ENCODE measurements at regions not wholly inside any gene's neighbourhood (a gene's known extent, or its start where the extent isn't known, plus 50 kb on each side); places are given as distances from the start of the nearest gene placed in this dataset.

DNA sequence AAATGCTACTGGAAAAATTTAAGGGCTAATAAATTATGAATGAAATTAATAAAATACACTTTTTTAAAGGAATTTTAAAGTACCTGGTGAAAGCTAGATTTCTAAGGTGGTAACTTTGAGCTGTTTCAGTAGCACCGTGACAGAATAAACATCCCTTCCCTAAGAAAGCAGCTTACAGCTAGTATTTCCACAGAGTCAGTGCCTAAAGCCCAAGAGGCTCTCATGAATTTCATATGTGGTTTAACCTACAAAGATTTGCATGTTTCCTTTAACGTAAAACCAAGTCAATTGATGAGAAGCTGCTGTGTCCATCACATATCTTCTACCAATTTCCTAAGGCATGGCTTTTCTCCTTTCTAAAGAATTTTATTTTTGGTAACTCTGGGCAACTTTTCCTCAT is 56.8 kb downstream of the IFNG start:
- no peak for DNase-seq (ENCODE audit: low spot score)
- H4K20me1 ChIP-seq (ENCODE audit: insufficient read depth, low read length): 0 out of 2 replicates have a peak, but pooled peaks cover 2% of the 10 kb centered on the region
- no peak overlapping the region for H3K9ac ChIP-seq (ENCODE audit: insufficient read depth, low read depth, low read length)
- no peak for ATAC-seq
- no peaks in the 10 kb centered on the region for H3K4me1 ChIP-seq (ENCODE audit: insufficient read depth, low read length)
- no peak overlapping the region for H3K27ac ChIP-seq (ENCODE audit: extremely low read length, insufficient read depth, low read length)
- no peaks in the 10 kb centered on the region for H3K27me3 ChIP-seq (ENCODE audit: control insufficient read depth in 1 of 2, insufficient read depth in 2 of 2, low read length in 2 of 2)
- WGBS (ENCODE audit: low lambda C conversion rate): 2% methylated on average over 2 of the region's 2 CpGs
- ChIA-PET POLR2A (no interaction called here), CTCF (ENCODE audit: low intra/inter-chr PET ratio, low total read pairs) (no interaction called here)
- FAIRE-seq: no peak
- in situ Hi-C loops (cut with HindIII; ENCODE audit: extremely low pct_ligation_motif_present, low pct_unique_long_range_greater_than_20kb) (no loop called here), intact Hi-C loops (cut with micrococcal nuclease; ENCODE audit: unreplicated experiment) (no loop called here)
- H3K9me3 ChIP-seq (ENCODE audit: low read length): no peaks in the 10 kb centered on the region
- H3K36me3 ChIP-seq (replicated peaks in 1 of 2; ENCODE audit: control insufficient read depth in 1 of 2, insufficient read depth in 2 of 2, low read length in 2 of 2): no peaks in the 10 kb centered on the region
- H3K4me3 ChIP-seq (replicated peaks in 1 of 3; ENCODE audit: insufficient read depth in 1 of 3, low read depth in 2 of 3, low read length in 3 of 3): no peak overlapping the region
- H2AFZ ChIP-seq (ENCODE audit: low read length): no peak overlapping the region
- no TSS peak for BruUV-seq (replicated peaks)
- H3K79me2 ChIP-seq (ENCODE audit: insufficient read depth, low read length): no peaks in the 10 kb centered on the region
- no peak overlapping the region for H3K4me2 ChIP-seq (ENCODE audit: low read depth, low read length)
- no peak for TF ChIP-seq ZNF558 (CRISPR knock-in tag; IDR thresholded peaks at IDR 0.05; ENCODE audit: borderline replicate concordance)
- no peak for TF ChIP-seq PAF1 (CRISPR knock-in tag; IDR thresholded peaks at IDR 0.05)
- no peak for TF ChIP-seq WIZ (CRISPR knock-in tag; IDR thresholded peaks at IDR 0.05)
- no peak for TF ChIP-seq PPARG (CRISPR knock-in tag; conservative IDR thresholded peaks at IDR 0.05)
- TF ChIP-seq ZBTB38 (CRISPR knock-in tag; IDR thresholded peaks at IDR 0.05): no peak
- no peak for TF ChIP-seq HDAC1 (CRISPR knock-in tag; IDR thresholded peaks at IDR 0.05)
- TF ChIP-seq, protein P1, sequence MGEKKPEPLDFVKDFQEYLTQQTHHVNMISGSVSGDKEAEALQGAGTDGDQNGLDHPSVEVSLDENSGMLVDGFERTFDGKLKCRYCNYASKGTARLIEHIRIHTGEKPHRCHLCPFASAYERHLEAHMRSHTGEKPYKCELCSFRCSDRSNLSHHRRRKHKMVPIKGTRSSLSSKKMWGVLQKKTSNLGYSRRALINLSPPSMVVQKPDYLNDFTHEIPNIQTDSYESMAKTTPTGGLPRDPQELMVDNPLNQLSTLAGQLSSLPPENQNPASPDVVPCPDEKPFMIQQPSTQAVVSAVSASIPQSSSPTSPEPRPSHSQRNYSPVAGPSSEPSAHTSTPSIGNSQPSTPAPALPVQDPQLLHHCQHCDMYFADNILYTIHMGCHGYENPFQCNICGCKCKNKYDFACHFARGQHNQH (CRISPR knock-in tag; IDR thresholded peaks at IDR 0.05): no peak
- TF ChIP-seq, protein P2, sequence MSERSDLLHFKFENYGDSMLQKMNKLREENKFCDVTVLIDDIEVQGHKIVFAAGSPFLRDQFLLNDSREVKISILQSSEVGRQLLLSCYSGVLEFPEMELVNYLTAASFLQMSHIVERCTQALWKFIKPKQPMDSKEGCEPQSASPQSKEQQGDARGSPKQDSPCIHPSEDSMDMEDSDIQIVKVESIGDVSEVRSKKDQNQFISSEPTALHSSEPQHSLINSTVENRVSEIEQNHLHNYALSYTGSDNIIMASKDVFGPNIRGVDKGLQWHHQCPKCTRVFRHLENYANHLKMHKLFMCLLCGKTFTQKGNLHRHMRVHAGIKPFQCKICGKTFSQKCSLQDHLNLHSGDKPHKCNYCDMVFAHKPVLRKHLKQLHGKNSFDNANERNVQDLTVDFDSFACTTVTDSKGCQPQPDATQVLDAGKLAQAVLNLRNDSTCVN (CRISPR knock-in tag; IDR thresholded peaks at IDR 0.05; ENCODE audit: borderline replicate concordance): no peak
- no peak for TF ChIP-seq ELF3 (CRISPR knock-in tag; IDR thresholded peaks at IDR 0.05)
- TF ChIP-seq JUN (CRISPR knock-in tag; IDR thresholded peaks at IDR 0.05): no peak
- TF ChIP-seq, protein P3, sequence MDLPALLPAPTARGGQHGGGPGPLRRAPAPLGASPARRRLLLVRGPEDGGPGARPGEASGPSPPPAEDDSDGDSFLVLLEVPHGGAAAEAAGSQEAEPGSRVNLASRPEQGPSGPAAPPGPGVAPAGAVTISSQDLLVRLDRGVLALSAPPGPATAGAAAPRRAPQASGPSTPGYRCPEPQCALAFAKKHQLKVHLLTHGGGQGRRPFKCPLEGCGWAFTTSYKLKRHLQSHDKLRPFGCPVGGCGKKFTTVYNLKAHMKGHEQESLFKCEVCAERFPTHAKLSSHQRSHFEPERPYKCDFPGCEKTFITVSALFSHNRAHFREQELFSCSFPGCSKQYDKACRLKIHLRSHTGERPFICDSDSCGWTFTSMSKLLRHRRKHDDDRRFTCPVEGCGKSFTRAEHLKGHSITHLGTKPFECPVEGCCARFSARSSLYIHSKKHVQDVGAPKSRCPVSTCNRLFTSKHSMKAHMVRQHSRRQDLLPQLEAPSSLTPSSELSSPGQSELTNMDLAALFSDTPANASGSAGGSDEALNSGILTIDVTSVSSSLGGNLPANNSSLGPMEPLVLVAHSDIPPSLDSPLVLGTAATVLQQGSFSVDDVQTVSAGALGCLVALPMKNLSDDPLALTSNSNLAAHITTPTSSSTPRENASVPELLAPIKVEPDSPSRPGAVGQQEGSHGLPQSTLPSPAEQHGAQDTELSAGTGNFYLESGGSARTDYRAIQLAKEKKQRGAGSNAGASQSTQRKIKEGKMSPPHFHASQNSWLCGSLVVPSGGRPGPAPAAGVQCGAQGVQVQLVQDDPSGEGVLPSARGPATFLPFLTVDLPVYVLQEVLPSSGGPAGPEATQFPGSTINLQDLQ (CRISPR knock-in tag; IDR thresholded peaks at IDR 0.05): no peak
- TF ChIP-seq KLF13 (CRISPR knock-in tag; IDR thresholded peaks at IDR 0.05): no peak
- TF ChIP-seq NFKBIZ (CRISPR knock-in tag; IDR thresholded peaks at IDR 0.05): no peak
- no peak for TF ChIP-seq FOXK1 (CRISPR knock-in tag; IDR thresholded peaks at IDR 0.05; ENCODE audit: borderline replicate concordance, low read depth)
- TF ChIP-seq, protein P4, sequence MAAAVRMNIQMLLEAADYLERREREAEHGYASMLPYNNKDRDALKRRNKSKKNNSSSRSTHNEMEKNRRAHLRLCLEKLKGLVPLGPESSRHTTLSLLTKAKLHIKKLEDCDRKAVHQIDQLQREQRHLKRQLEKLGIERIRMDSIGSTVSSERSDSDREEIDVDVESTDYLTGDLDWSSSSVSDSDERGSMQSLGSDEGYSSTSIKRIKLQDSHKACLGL (CRISPR knock-in tag; IDR thresholded peaks at IDR 0.05): no peak
- TF ChIP-seq ZNF709 (CRISPR knock-in tag; IDR thresholded peaks at IDR 0.05): no peak
- TF ChIP-seq JUNB (CRISPR knock-in tag; IDR thresholded peaks at IDR 0.05; ENCODE audit: borderline replicate concordance): no peak
- no peak for TF ChIP-seq ZNF441 (CRISPR knock-in tag; IDR thresholded peaks at IDR 0.05; ENCODE audit: borderline replicate concordance)

Data from HepG2 (cell line).